ENCODE measurements at regions not wholly inside any gene's neighbourhood (a gene's known extent, or its start where the extent isn't known, plus 50 kb on each side); places are given as distances from the start of the nearest gene placed in this dataset.

- WGBS = 83% methylated on average over 5 of the region's 5 CpGs
- Histone ChIP-seq H3K9me3 (no peaks in the 10 kb centered on the region), H3K36me3 (no peaks in the 10 kb centered on the region), H3K4me3 (no peak overlapping the region), H3K4me1 (replicated peaks) (no peaks in the 10 kb centered on the region), H3K27ac (no peak overlapping the region), H3K27me3 (replicated peaks; ENCODE audit: insufficient read depth) (no peaks in the 10 kb centered on the region)
- no peak for DNase-seq (ENCODE audit: low spot score)
- TF ChIP-seq POLR2A (IDR thresholded peaks at IDR 0.05) = no peak
- TF ChIP-seq POLR2AphosphoS5 (IDR thresholded peaks at IDR 0.05) = no peak
- TF ChIP-seq, protein P1, sequence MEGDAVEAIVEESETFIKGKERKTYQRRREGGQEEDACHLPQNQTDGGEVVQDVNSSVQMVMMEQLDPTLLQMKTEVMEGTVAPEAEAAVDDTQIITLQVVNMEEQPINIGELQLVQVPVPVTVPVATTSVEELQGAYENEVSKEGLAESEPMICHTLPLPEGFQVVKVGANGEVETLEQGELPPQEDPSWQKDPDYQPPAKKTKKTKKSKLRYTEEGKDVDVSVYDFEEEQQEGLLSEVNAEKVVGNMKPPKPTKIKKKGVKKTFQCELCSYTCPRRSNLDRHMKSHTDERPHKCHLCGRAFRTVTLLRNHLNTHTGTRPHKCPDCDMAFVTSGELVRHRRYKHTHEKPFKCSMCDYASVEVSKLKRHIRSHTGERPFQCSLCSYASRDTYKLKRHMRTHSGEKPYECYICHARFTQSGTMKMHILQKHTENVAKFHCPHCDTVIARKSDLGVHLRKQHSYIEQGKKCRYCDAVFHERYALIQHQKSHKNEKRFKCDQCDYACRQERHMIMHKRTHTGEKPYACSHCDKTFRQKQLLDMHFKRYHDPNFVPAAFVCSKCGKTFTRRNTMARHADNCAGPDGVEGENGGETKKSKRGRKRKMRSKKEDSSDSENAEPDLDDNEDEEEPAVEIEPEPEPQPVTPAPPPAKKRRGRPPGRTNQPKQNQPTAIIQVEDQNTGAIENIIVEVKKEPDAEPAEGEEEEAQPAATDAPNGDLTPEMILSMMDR (IDR thresholded peaks at IDR 0.05) = no peak
- intact Hi-C loops (cut with DNase I) = no loop called here
Measured at GRCh38 chr3:15923640-15924405, 126.0 kb upstream of the ANKRD28 start.

DNA sequence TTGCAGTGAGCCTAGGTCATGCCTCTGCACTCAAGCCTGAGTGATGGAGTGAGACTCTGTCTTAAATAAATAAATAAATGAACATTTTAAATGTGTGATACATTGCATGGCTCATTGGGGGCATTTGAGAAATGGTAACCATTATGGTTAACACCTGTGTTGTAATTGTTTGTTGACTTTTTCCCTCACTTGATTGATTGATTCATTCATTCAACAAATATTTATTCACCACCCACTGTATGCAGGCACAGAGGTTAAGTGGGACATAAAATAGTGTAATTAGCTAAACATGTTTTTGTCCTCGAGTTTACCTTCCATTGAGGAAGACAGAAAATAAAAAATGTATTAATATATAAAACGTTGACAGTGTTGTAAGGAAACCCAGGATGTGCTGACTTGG is 127.1 kb upstream of the ANKRD28 start:
- WGBS = 41% methylated on average over 2 of the region's 2 CpGs
- TF ChIP-seq, protein P1 (IDR thresholded peaks at IDR 0.05) = no peak
- no peak for TF ChIP-seq POLR2A (IDR thresholded peaks at IDR 0.05)
- TF ChIP-seq POLR2AphosphoS5 (IDR thresholded peaks at IDR 0.05) = no peak
- intact Hi-C loops (cut with DNase I) = no loop called here

GRCh38 chr3:15926871-15927270 is 129.1 kb upstream of the ANKRD28 start:
- 90% methylated on average over 2 of the region's 2 CpGs for WGBS
- TF ChIP-seq POLR2A (IDR thresholded peaks at IDR 0.05) = no peak
- TF ChIP-seq, protein P1 (IDR thresholded peaks at IDR 0.05) = no peak
- no peak for TF ChIP-seq POLR2AphosphoS5 (IDR thresholded peaks at IDR 0.05)

More for the DNA sequence above, 127.1 kb upstream of the ANKRD28 start:
- DNase-seq (ENCODE audit: low spot score) = no peak
- no peaks in the 10 kb centered on the region for H3K4me1 ChIP-seq (replicated peaks)
- H3K27ac ChIP-seq = no peak overlapping the region
- no peaks in the 10 kb centered on the region for H3K27me3 ChIP-seq (replicated peaks; ENCODE audit: insufficient read depth)
- H3K36me3 ChIP-seq = no peaks in the 10 kb centered on the region
- H3K9me3 ChIP-seq = no peaks in the 10 kb centered on the region
- H3K4me3 ChIP-seq = no peak overlapping the region

GRCh38 chr3:15927969-15928368 is 130.2 kb upstream of the ANKRD28 start:
- DNase-seq (ENCODE audit: low spot score) = no peak
- no peak overlapping the region for H3K4me3 ChIP-seq
- no peaks in the 10 kb centered on the region for H3K9me3 ChIP-seq
- intact Hi-C loops (cut with DNase I) = no loop called here
- TF ChIP-seq, protein P1 (IDR thresholded peaks at IDR 0.05) = no peak
- TF ChIP-seq POLR2A (IDR thresholded peaks at IDR 0.05) (no peak), POLR2AphosphoS5 (IDR thresholded peaks at IDR 0.05) (no peak)
- 97% methylated on average over 1 of the region's 1 CpG for WGBS
- H3K4me1 ChIP-seq (replicated peaks) = no peaks in the 10 kb centered on the region
- no peak overlapping the region for H3K27ac ChIP-seq
- no peaks in the 10 kb centered on the region for H3K27me3 ChIP-seq (replicated peaks; ENCODE audit: insufficient read depth)
- H3K36me3 ChIP-seq = no peaks in the 10 kb centered on the region

More at GRCh38 chr3:15926871-15927270, 129.1 kb upstream of the ANKRD28 start:
- H3K36me3 ChIP-seq = no peaks in the 10 kb centered on the region
- no peaks in the 10 kb centered on the region for H3K27me3 ChIP-seq (replicated peaks; ENCODE audit: insufficient read depth)
- no peak overlapping the region for H3K4me3 ChIP-seq
- no peak for DNase-seq (ENCODE audit: low spot score)
- H3K4me1 ChIP-seq (replicated peaks) = no peaks in the 10 kb centered on the region
- no peak overlapping the region for H3K27ac ChIP-seq
- no peaks in the 10 kb centered on the region for H3K9me3 ChIP-seq
- intact Hi-C loops (cut with DNase I) = no loop called here

Measured in prostate gland (tissue), 2 donors.